Anterior cingulate cortex (tissue), 58 donors: ENCODE measurements at regions not wholly inside any gene's neighbourhood (a gene's known extent, or its start where the extent isn't known, plus 50 kb on each side); places are given as distances from the start of the nearest gene placed in this dataset.

Experiments
- DNase-seq, 58 donors: peaks; one replicate each; lab custom pipeline; 2025; lab: John Stamatoyannopoulos, UW

- no peak for DNase-seq
Measured at GRCh38 chr4:180768610-180769009, 1474.6 kb upstream of the TENM3 start.

GRCh38 chr4:180769791-180770190, 1473.4 kb upstream of the TENM3 start:
- DNase-seq, result no peak

- no peak for DNase-seq
Measured at GRCh38 chr4:180770265-180770664, 1472.9 kb upstream of the TENM3 start.

GRCh38 chr4:180784940-180785339, 1458.3 kb upstream of the TENM3 start:
- DNase-seq, result no peak

GRCh38 chr4:180788729-180789128, 1454.5 kb upstream of the TENM3 start:
- no peak for DNase-seq

GRCh38 chr4:180789929-180790328, 1453.3 kb upstream of the TENM3 start:
- DNase-seq, result no peak

- DNase-seq, result no peak
Measured at GRCh38 chr4:180790471-180790870, 1452.7 kb upstream of the TENM3 start.

GRCh38 chr4:180792541-180792940, 1450.7 kb upstream of the TENM3 start:
- DNase-seq, result no peak

- no peak for DNase-seq
Measured at GRCh38 chr4:180794333-180794732, 1448.9 kb upstream of the TENM3 start.

- DNase-seq, result no peak
Measured at GRCh38 chr4:180798036-180798577, 1445.1 kb upstream of the TENM3 start.

GRCh38 chr4:180799798-180800197, 1443.4 kb upstream of the TENM3 start:
- no peak for DNase-seq

- no peak for DNase-seq
Measured at GRCh38 chr4:180805101-180805500, 1438.1 kb upstream of the TENM3 start.

- DNase-seq, result no peak
Measured at GRCh38 chr4:180808862-180809261, 1434.3 kb upstream of the TENM3 start.

- no peak for DNase-seq
Measured at GRCh38 chr4:180809439-180809838, 1433.8 kb upstream of the TENM3 start.

GRCh38 chr4:180810581-180810980, 1432.6 kb upstream of the TENM3 start:
- no peak for DNase-seq

GRCh38 chr4:180811556-180811955, 1431.6 kb upstream of the TENM3 start:
- DNase-seq, result no peak

- DNase-seq, result no peak
Measured at GRCh38 chr4:180812783-180813182, 1430.4 kb upstream of the TENM3 start.

- no peak for DNase-seq
Measured at GRCh38 chr4:180814875-180815417, 1428.3 kb upstream of the TENM3 start.

- DNase-seq, result no peak
Measured at GRCh38 chr4:180817529-180817928, 1425.7 kb upstream of the TENM3 start.

GRCh38 chr4:180823108-180823507, 1420.1 kb upstream of the TENM3 start:
- DNase-seq, result no peak

- peak in 6 of 58 donors; percentile 0 to 24 (median 10) for DNase-seq
Measured at GRCh38 chr4:180827232-180828009, 1415.8 kb upstream of the TENM3 start.

- peak in 16 of 58 donors; percentile 2 to 74 (median 10) for DNase-seq
Measured at GRCh38 chr4:180828455-180829018, 1414.7 kb upstream of the TENM3 start.
